ENCODE measurements at regions not wholly inside any gene's neighbourhood (a gene's known extent, or its start where the extent isn't known, plus 50 kb on each side); places are given as distances from the start of the nearest gene placed in this dataset.
A peak's percentile ranks its signal among the peaks of the same experiment; 100 is the strongest.

- FAIRE-seq: no peak
Measured at GRCh38 chr9:99389087-99390033, 167.3 kb downstream of the SEC61B start.

GRCh38 chr9:99391937-99392594, 170.0 kb downstream of the SEC61B start:
- no peak overlapping the region for H3K27ac ChIP-seq (ENCODE audit: low read depth in 2 of 2, low read length in 2 of 2)

More at GRCh38 chr9:99389087-99390033, 167.3 kb downstream of the SEC61B start:
- intact Hi-C loops (cut with DNase I): no loop called here
- Histone ChIP-seq H3K4me3 (ENCODE audit: low read length in 3 of 3) (no peak overlapping the region), H3K27ac (ENCODE audit: low read depth in 2 of 2, low read length in 2 of 2) (no peak overlapping the region), H3K9ac (ENCODE audit: low read length in 3 of 3) (no peak overlapping the region), H3K36me3 (ENCODE audit: control insufficient read depth in 2 of 3, insufficient read depth in 3 of 3, low read length in 3 of 3) (no peaks in the 10 kb centered on the region), H3K4me1 (ENCODE audit: control insufficient read depth in 2 of 3, insufficient read depth in 2 of 3, low read depth in 1 of 3, low read length in 3 of 3) (no peaks in the 10 kb centered on the region), H3K27me3 (ENCODE audit: control insufficient read depth, insufficient read depth, low read length) (no peaks in the 10 kb centered on the region), H3K9me3 (ENCODE audit: control insufficient read depth in 2 of 3, insufficient read depth in 1 of 3, low read length in 3 of 3) (no peaks in the 10 kb centered on the region)
- DNase-seq: no peak
- no peak for TF ChIP-seq CTCF (IDR thresholded peaks at IDR 0.05; ENCODE audit: borderline replicate concordance, extremely low read depth, insufficient read depth)

GRCh38 chr9:99392986-99393385, 170.9 kb downstream of the SEC61B start:
- Histone ChIP-seq H3K27ac (ENCODE audit: low read depth in 2 of 2, low read length in 2 of 2) (no peak overlapping the region), H3K4me1 (ENCODE audit: control insufficient read depth in 2 of 3, insufficient read depth in 2 of 3, low read depth in 1 of 3, low read length in 3 of 3) (no peaks in the 10 kb centered on the region), H3K9ac (ENCODE audit: low read length in 3 of 3) (no peak overlapping the region), H3K36me3 (ENCODE audit: control insufficient read depth in 2 of 3, insufficient read depth in 3 of 3, low read length in 3 of 3) (no peaks in the 10 kb centered on the region), H3K27me3 (ENCODE audit: control insufficient read depth, insufficient read depth, low read length) (no peaks in the 10 kb centered on the region), H3K9me3 (ENCODE audit: control insufficient read depth in 2 of 3, insufficient read depth in 1 of 3, low read length in 3 of 3) (no peaks in the 10 kb centered on the region), H3K4me3 (ENCODE audit: low read length in 3 of 3) (no peak overlapping the region)
- TF ChIP-seq CTCF (IDR thresholded peaks at IDR 0.05; ENCODE audit: borderline replicate concordance, extremely low read depth, insufficient read depth): no peak
- DNase-seq (no peak), FAIRE-seq (no peak)
- intact Hi-C loops (cut with DNase I): no loop called here

More at GRCh38 chr9:99391937-99392594, 170.0 kb downstream of the SEC61B start:
- H3K9me3 ChIP-seq (ENCODE audit: control insufficient read depth in 2 of 3, insufficient read depth in 1 of 3, low read length in 3 of 3): no peaks in the 10 kb centered on the region
- peak in 1 of 5 donors; percentile 11 for DNase-seq
- no peaks in the 10 kb centered on the region for H3K4me1 ChIP-seq (ENCODE audit: control insufficient read depth in 2 of 3, insufficient read depth in 2 of 3, low read depth in 1 of 3, low read length in 3 of 3)
- intact Hi-C loops (cut with DNase I): no loop called here
- FAIRE-seq: no peak
- no peak overlapping the region for H3K4me3 ChIP-seq (ENCODE audit: low read length in 3 of 3)
- no peaks in the 10 kb centered on the region for H3K36me3 ChIP-seq (ENCODE audit: control insufficient read depth in 2 of 3, insufficient read depth in 3 of 3, low read length in 3 of 3)
- no peak for TF ChIP-seq CTCF (IDR thresholded peaks at IDR 0.05; ENCODE audit: borderline replicate concordance, extremely low read depth, insufficient read depth)
- H3K9ac ChIP-seq (ENCODE audit: low read length in 3 of 3): no peak overlapping the region
- H3K27me3 ChIP-seq (ENCODE audit: control insufficient read depth, insufficient read depth, low read length): no peaks in the 10 kb centered on the region

All from kidney (tissue), 13 donors.